ENCODE measurements at regions not wholly inside any gene's neighbourhood (a gene's known extent, or its start where the extent isn't known, plus 50 kb on each side); places are given as distances from the start of the nearest gene placed in this dataset.

- DNase-seq: no peak
These were observed 55.1 kb upstream of the ARID2 start for GRCh38 chr12:45674181-45674977.

GRCh38 chr12:45675534-45675933 is 54.0 kb upstream of the ARID2 start:
- no peak for DNase-seq

Measured in OCI-M1 (cell line).